ENCODE measurements at regions not wholly inside any gene's neighbourhood (a gene's known extent, or its start where the extent isn't known, plus 50 kb on each side); places are given as distances from the start of the nearest gene placed in this dataset.

GRCh38 chr5:166617507-166617906 is 1673.9 kb upstream of the WWC1 start:
- Histone ChIP-seq H3K27me3 (no peaks in the 10 kb centered on the region), H3K36me3 (no peaks in the 10 kb centered on the region), H3K9me3 (peaks cover 0 to 5% of the 10 kb centered on the region in 2 donors), H3K27ac (no peak overlapping the region), H3K4me3 (no peak overlapping the region), H3K4me1 (no peaks in the 10 kb centered on the region)
- WGBS, 2 donors (ENCODE audit: low coverage in 1 of 2) = 69 to 79% methylated on average over 4 of the region's 4 CpGs
- in situ Hi-C loops (cut with MboI; ENCODE audit: low pct_ligation_motif_present in 1 of 4, low pct_unique_long_range_greater_than_20kb in 1 of 4, low sequenced_read_pairs in 3 of 4) (no loop called here), intact Hi-C loops (cut with DNase I; ENCODE audit: low total_unique reads) (no loop called here)
- TF ChIP-seq POLR2A (IDR thresholded peaks at IDR 0.05) (no peak), EP300 (IDR thresholded peaks at IDR 0.05; ENCODE audit: low read depth) (no peak), CTCF (IDR thresholded peaks at IDR 0.05) (no peak), POLR2AphosphoS5 (IDR thresholded peaks at IDR 0.05) (no peak)
- no peak for DNase-seq

- no peak for TF ChIP-seq POLR2A (IDR thresholded peaks at IDR 0.05)
- TF ChIP-seq CTCF (IDR thresholded peaks at IDR 0.05) = no peak
- TF ChIP-seq POLR2AphosphoS5 (IDR thresholded peaks at IDR 0.05) = no peak
- TF ChIP-seq EP300 (IDR thresholded peaks at IDR 0.05; ENCODE audit: low read depth) = no peak
- in situ Hi-C loops (cut with MboI; ENCODE audit: low pct_ligation_motif_present in 1 of 4, low pct_unique_long_range_greater_than_20kb in 1 of 4, low sequenced_read_pairs in 3 of 4) (no loop called here), intact Hi-C loops (cut with DNase I; ENCODE audit: low total_unique reads) (no loop called here)
- Histone ChIP-seq H3K9me3 (peaks cover 0 to 5% of the 10 kb centered on the region in 2 donors), H3K27me3 (no peaks in the 10 kb centered on the region), H3K36me3 (no peaks in the 10 kb centered on the region), H3K4me3 (no peak overlapping the region), H3K27ac (no peak overlapping the region), H3K4me1 (no peaks in the 10 kb centered on the region)
- 61 to 70% methylated on average over 3 to 5 of the region's 5 CpGs for WGBS, 2 donors (ENCODE audit: low coverage in 1 of 2)
- DNase-seq = no peak
Observed at GRCh38 chr5:166618526-166618925, 1672.9 kb upstream of the WWC1 start.

GRCh38 chr5:166624573-166624972 is 1666.9 kb upstream of the WWC1 start:
- Histone ChIP-seq H3K4me1 (no peaks in the 10 kb centered on the region), H3K27ac (no peak overlapping the region), H3K4me3 (no peak overlapping the region), H3K9me3 (no peaks in the 10 kb centered on the region), H3K27me3 (no peaks in the 10 kb centered on the region), H3K36me3 (no peaks in the 10 kb centered on the region)
- in situ Hi-C loops (cut with MboI; ENCODE audit: low pct_ligation_motif_present in 1 of 4, low pct_unique_long_range_greater_than_20kb in 1 of 4, low sequenced_read_pairs in 3 of 4) = no loop called here
- no peak for TF ChIP-seq POLR2A (IDR thresholded peaks at IDR 0.05)
- TF ChIP-seq CTCF (IDR thresholded peaks at IDR 0.05) = no peak
- WGBS, 2 donors (ENCODE audit: low coverage in 1 of 2) = 17 to 34% methylated on average over 3 of the region's 3 CpGs
- intact Hi-C loops (cut with DNase I; ENCODE audit: low total_unique reads) = no loop called here
- no peak for DNase-seq

- intact Hi-C loops (cut with DNase I; ENCODE audit: low total_unique reads) = no loop called here
- Histone ChIP-seq H3K4me1 (no peaks in the 10 kb centered on the region), H3K27me3 (no peaks in the 10 kb centered on the region), H3K36me3 (no peaks in the 10 kb centered on the region), H3K27ac (no peak overlapping the region), H3K9me3 (no peaks in the 10 kb centered on the region), H3K4me3 (no peak overlapping the region)
- TF ChIP-seq POLR2A (IDR thresholded peaks at IDR 0.05) (no peak), CTCF (IDR thresholded peaks at IDR 0.05) (no peak), EP300 (IDR thresholded peaks at IDR 0.05; ENCODE audit: low read depth) (no peak), POLR2AphosphoS5 (IDR thresholded peaks at IDR 0.05) (no peak)
- in situ Hi-C loops (cut with MboI; ENCODE audit: low pct_ligation_motif_present in 1 of 4, low pct_unique_long_range_greater_than_20kb in 1 of 4, low sequenced_read_pairs in 3 of 4) = no loop called here
- no peak for DNase-seq
- WGBS, 2 donors (ENCODE audit: low coverage in 1 of 2) = 51 to 63% methylated on average over 6 of the region's 6 CpGs
Observed at GRCh38 chr5:166625210-166625865, 1666.1 kb upstream of the WWC1 start.

Measured in transverse colon (tissue), 4 donors.